Fibroblast of the aortic adventitia (primary cell): ENCODE measurements at regions not wholly inside any gene's neighbourhood (a gene's known extent, or its start where the extent isn't known, plus 50 kb on each side); places are given as distances from the start of the nearest gene placed in this dataset.

Source experiments
- DNase-seq: peaks from one replicate; pipeline ENCODE4 v3.0.0-alpha.2; 2010; ENCODE audit warnings: low read depth
- H3K4me3 ChIP-seq: 2 replicates; pipeline ENCODE4 v1.5.1; 2011; ENCODE audit warnings: low read depth, mild to moderate bottlenecking, control low read depth, low read length, moderate library complexity
- TF ChIP-seq, protein P1 (sequence below): IDR thresholded peaks from 2 replicates; pipeline ENCODE4 v1.5.1; 2011; ENCODE audit warnings: mild to moderate bottlenecking, low read length, control low read depth, inconsistent platforms; ENCODE audit not compliant: insufficient read depth

DNA sequence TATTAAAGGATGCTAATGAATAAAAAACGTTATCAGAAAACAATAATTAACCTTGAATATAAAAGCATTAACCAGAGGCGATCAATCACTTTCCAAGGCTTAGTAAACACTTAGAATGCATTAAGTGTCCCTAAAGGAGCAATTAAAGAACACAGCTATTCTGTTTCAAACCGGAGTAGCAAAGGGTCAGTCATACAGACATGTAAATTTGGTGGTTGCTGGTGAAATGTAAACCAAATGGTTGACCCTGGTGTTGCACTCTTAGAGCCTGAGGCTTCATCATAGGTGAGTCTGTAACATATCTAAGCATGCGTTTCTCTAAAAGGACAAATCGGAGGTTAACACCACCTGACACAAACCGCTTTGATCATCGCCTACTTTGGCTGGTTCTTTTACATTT, 1280.1 kb downstream of the TYW1 start:
- TF ChIP-seq, protein P1, sequence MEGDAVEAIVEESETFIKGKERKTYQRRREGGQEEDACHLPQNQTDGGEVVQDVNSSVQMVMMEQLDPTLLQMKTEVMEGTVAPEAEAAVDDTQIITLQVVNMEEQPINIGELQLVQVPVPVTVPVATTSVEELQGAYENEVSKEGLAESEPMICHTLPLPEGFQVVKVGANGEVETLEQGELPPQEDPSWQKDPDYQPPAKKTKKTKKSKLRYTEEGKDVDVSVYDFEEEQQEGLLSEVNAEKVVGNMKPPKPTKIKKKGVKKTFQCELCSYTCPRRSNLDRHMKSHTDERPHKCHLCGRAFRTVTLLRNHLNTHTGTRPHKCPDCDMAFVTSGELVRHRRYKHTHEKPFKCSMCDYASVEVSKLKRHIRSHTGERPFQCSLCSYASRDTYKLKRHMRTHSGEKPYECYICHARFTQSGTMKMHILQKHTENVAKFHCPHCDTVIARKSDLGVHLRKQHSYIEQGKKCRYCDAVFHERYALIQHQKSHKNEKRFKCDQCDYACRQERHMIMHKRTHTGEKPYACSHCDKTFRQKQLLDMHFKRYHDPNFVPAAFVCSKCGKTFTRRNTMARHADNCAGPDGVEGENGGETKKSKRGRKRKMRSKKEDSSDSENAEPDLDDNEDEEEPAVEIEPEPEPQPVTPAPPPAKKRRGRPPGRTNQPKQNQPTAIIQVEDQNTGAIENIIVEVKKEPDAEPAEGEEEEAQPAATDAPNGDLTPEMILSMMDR: no peak
- DNase-seq: no peak
- H3K4me3 ChIP-seq: no peak overlapping the region

DNA sequence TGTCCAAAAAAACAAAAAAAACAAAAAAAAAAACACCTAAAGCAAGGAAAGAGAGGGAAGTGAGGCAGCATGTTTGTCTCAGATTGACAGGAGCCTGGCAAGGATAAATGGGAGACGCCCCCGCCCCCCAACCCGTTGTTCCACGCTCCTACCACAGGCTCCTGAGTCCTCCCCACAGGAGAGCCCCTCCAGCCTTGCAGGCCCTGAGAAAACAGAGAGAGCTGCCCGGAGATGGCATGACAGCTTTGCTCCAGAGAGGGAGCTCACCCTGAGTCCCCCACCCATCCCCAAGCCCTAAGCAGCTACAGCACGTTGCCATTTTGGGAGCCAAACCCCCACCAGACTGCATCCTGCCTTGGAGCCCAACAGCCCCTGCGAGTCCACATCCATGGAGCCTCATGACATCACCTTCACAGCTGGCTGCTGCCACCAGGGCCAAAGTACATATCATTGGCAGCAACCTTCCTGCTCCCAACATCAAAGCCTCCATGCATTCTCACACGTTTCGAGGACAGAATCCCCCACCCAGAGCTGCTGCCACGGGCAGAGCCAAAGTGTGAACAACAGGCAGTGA, 1283.3 kb downstream of the TYW1 start:
- no peak overlapping the region for H3K4me3 ChIP-seq
- no peak for DNase-seq
- TF ChIP-seq, protein P1: no peak

DNA sequence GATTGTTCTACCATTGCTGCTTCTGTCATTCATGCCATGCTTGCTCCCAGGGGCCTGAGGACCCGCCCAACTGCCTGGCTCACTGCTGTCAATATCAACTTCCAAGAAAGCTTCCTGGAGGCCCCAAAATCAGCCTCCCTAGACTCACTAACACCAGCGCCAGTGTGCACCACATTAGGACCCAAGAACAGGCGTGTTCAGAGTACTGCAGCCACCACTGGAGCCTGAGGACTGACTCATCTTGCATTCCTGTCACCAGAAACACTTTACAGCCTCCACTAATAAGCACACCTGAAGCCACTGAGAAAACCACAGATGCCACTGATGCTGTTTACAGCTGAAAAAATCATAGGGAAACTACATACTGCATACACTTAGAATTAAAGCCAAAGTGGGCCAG, 1284.3 kb downstream of the TYW1 start:
- DNase-seq: no peak
- H3K4me3 ChIP-seq: no peak overlapping the region
- TF ChIP-seq, protein P1: no peak

DNA sequence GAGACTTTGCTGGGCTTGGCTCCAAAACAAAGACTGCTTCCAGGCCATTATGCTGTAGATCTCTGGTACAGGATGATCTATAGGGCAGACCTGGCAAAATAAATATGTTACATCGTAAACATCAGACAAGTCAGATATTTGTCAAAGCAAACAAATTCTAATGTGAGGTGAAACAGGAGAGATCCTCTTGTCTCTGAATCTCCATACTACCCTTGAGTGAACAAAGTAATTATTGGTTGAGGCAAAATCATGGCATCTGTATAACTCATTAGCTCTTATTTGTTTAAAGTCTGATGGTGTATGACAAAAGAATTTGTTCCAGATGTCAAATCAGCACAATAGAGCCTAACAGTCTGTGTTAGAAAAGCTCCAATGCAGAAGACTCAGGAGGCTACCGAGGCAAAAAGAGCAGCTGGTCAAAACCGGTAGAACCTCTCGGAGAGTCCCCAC, 1291.5 kb downstream of the TYW1 start:
- TF ChIP-seq, protein P1: no peak
- no peak overlapping the region for H3K4me3 ChIP-seq
- no peak for DNase-seq

DNA sequence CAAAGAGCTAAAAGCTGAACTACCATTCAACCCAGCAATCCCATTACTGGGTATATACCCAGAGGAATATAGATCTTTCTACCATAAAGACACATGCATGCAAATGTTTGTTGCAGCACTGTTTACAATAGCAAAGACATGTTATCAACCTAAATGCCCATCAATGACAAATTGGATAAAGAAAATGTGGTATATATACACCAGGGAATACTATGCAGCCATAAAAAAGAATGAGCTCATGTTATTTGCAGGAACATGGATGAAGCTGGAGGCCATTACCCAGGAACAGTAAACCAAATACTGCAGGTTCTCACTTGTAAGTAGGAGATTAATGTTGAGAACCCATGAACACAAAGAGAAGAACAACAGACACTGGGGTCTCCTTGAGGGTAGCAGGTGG, 1295.1 kb downstream of the TYW1 start:
- no peak for DNase-seq
- TF ChIP-seq, protein P1: no peak
- no peak overlapping the region for H3K4me3 ChIP-seq

DNA sequence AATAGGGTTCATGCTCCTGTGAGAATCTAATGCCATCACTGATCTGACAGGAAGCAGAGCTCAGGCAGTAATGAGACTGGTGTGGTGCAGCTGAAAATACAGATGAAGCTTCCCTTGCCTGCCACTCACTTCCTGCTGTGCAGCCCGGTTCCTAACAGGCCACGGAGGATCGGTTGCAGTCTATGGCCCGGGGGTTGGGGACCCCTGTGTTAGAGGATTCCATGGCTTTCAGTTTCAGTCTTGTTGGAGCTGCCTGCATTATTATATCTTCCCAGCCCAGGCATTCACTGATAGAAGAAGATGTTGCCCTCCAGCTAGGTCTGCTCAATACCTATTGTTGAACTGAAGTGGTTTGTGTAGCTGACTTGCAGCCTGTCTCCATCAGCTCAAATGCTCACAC, 1298.8 kb downstream of the TYW1 start:
- TF ChIP-seq, protein P1: no peak
- no peak for DNase-seq
- no peak overlapping the region for H3K4me3 ChIP-seq

DNA sequence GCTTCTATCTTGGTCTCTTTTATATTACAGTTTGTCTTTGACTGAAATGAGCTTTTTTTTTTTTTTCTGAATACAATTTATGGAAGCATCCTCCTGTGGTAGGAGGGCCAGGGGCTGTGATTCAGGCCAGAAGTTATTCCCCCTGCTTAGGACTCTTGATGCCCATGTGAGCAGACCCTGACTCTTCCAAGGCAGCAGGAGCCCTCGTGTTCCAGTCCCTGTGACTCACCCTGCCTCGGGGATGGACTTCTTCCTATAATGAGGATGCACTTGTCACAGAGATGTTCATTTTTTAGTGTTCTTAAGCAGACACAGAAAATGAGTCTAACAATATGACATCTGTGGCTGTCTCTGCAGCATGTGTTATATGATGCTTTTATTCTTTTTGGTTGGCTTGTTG, 1293.7 kb upstream of the AUTS2 start:
- TF ChIP-seq, protein P1: no peak
- no peak for DNase-seq

More for the DNA sequence above, 1293.7 kb upstream of the AUTS2 start:
- no peak overlapping the region for H3K4me3 ChIP-seq
